Mesenchymal stem cell (in vitro differentiated cells and primary cell): ENCODE measurements at regions not wholly inside any gene's neighbourhood (a gene's known extent, or its start where the extent isn't known, plus 50 kb on each side); places are given as distances from the start of the nearest gene placed in this dataset.
"Not testable (repeated sequence)": the region's sequence is repeated elsewhere in the genome, so short reads cannot be mapped to it uniquely, and the experiment has no call there.

Source experiments
- DNase-seq: peaks from one replicate; pipeline ENCODE4 v3.0.0-alpha.2; 2013
- H2AFZ ChIP-seq: one replicate; pipeline ENCODE4 v1.6.1; 2013; ENCODE audit warnings: low read depth, mild to moderate bottlenecking, control low read depth, inconsistent platforms, low read length, moderate library complexity
- H2AK5ac ChIP-seq: 2 replicates; pipeline ENCODE4 v1.6.1; 2013; ENCODE audit warnings: low read length, moderate library complexity, mild to moderate bottlenecking, inconsistent platforms; ENCODE audit not compliant: severe bottlenecking
- H2BK120ac ChIP-seq: one replicate; pipeline ENCODE4 v1.6.1; 2013; ENCODE audit warnings: low read depth, mild to moderate bottlenecking, inconsistent platforms, low read length, moderate library complexity
- H2BK12ac ChIP-seq, 2 experiments: one replicate each; pipeline ENCODE4 v1.6.1; 2013; ENCODE audit warnings: inconsistent platforms in 2 of 2, low read length in 2 of 2, mild to moderate bottlenecking in 2 of 2, moderate library complexity in 2 of 2, control low read depth in 1 of 2
- H2BK15ac ChIP-seq: one replicate; pipeline ENCODE4 v1.6.1; 2013; ENCODE audit warnings: mild to moderate bottlenecking, low read depth, inconsistent platforms; ENCODE audit not compliant: poor library complexity, severe bottlenecking
- H2BK5ac ChIP-seq: 2 replicates; pipeline ENCODE4 v1.6.1; 2013; ENCODE audit warnings: low read depth, mild to moderate bottlenecking, low read length, control low read depth, inconsistent platforms; ENCODE audit not compliant: poor library complexity, severe bottlenecking
- H3K14ac ChIP-seq, 2 experiments: one replicate each; pipeline ENCODE4 v1.6.1; 2013; ENCODE audit warnings: inconsistent platforms in 2 of 2, low read length in 2 of 2, control low read depth in 1 of 2, mild to moderate bottlenecking in 1 of 2, moderate library complexity in 1 of 2
- H3K18ac ChIP-seq, 2 experiments: one replicate each; pipeline ENCODE4 v1.6.1; 2013; ENCODE audit warnings: inconsistent platforms in 2 of 2, low read length in 2 of 2, control low read depth in 1 of 2, low read depth in 1 of 2, mild to moderate bottlenecking in 1 of 2
- H3K23ac ChIP-seq, 2 experiments: one replicate each; pipeline ENCODE4 v1.6.1; 2013; ENCODE audit warnings: inconsistent platforms in 2 of 2, low read length in 2 of 2, mild to moderate bottlenecking in 2 of 2, moderate library complexity in 2 of 2, control low read depth in 1 of 2
- H3K27ac ChIP-seq: 2 replicates; pipeline ENCODE4 v1.5.1; 2013; ENCODE audit warnings: mild to moderate bottlenecking, moderate library complexity, low read length, control low read depth, inconsistent platforms; ENCODE audit not compliant: poor library complexity, severe bottlenecking
- H3K27me3 ChIP-seq, 2 experiments: 2 replicates each; pipeline versions ENCODE4 v1.6.1 to v1.7.0; 2013; ENCODE audit warnings: low read length in 2 of 2, mild to moderate bottlenecking in 2 of 2, moderate library complexity in 2 of 2, control low read depth in 1 of 2, inconsistent platforms in 1 of 2; ENCODE audit not compliant: control insufficient read depth in 1 of 2, insufficient read depth in 1 of 2
- H3K36me3 ChIP-seq, 2 experiments: 2 replicates each; pipeline versions ENCODE4 v1.6.1 to v1.7.0; 2013; ENCODE audit warnings: low read length in 2 of 2, control low read depth in 1 of 2, inconsistent platforms in 1 of 2, low read depth in 1 of 2, mild to moderate bottlenecking in 1 of 2; ENCODE audit not compliant: insufficient read depth in 2 of 2, control insufficient read depth in 1 of 2
- H3K4ac ChIP-seq, 2 experiments: one replicate each; pipeline ENCODE4 v1.6.1; 2013; ENCODE audit warnings: inconsistent platforms in 2 of 2, low read length in 2 of 2, mild to moderate bottlenecking in 2 of 2, moderate library complexity in 2 of 2, control low read depth in 1 of 2, low read depth in 1 of 2
- H3K4me1 ChIP-seq: 2 replicates; pipeline ENCODE4 v1.6.1; 2013; ENCODE audit warnings: low read depth, low read length, control low read depth; ENCODE audit not compliant: control insufficient read depth, insufficient read depth
- H3K4me2 ChIP-seq: 2 replicates; pipeline ENCODE4 v1.6.1; 2013; ENCODE audit warnings: low read length, mild to moderate bottlenecking, inconsistent platforms; ENCODE audit not compliant: poor library complexity, severe bottlenecking
- H3K4me3 ChIP-seq, 2 experiments: 2 replicates each; pipeline versions ENCODE4 v1.5.1 to v1.7.0; 2013; ENCODE audit warnings: low read length in 2 of 2, mild to moderate bottlenecking in 2 of 2, control low read depth in 1 of 2, low read depth in 1 of 2; ENCODE audit not compliant: insufficient read depth in 1 of 2
- H3K79me1 ChIP-seq: replicated peaks from 2 replicates; pipeline ENCODE4 v1.6.1; 2013; ENCODE audit warnings: mild to moderate bottlenecking, control low read depth, low read length, inconsistent platforms; ENCODE audit not compliant: poor library complexity, severe bottlenecking
- H3K9ac ChIP-seq: 2 replicates; pipeline ENCODE4 v1.7.0; 2013; ENCODE audit warnings: mild to moderate bottlenecking, low read length, moderate library complexity
- H3K9me3 ChIP-seq: 2 replicates; pipeline ENCODE4 v1.7.0; 2013; ENCODE audit warnings: mild to moderate bottlenecking, low read length; ENCODE audit not compliant: control insufficient read depth
- H4K8ac ChIP-seq: one replicate; pipeline ENCODE4 v1.6.1; 2013; ENCODE audit warnings: inconsistent platforms, mild to moderate bottlenecking, low read length, moderate library complexity
- H4K91ac ChIP-seq: one replicate; pipeline ENCODE4 v1.6.1; 2013; ENCODE audit warnings: mild to moderate bottlenecking, low read length, inconsistent platforms
- WGBS: methylation state at CpG from one replicate; pipeline ENCODE4 v1.1.7; 2013; ENCODE audit warnings: mixed read lengths; 5-methylcytosine and 5-hydroxymethylcytosine counted together

DNA sequence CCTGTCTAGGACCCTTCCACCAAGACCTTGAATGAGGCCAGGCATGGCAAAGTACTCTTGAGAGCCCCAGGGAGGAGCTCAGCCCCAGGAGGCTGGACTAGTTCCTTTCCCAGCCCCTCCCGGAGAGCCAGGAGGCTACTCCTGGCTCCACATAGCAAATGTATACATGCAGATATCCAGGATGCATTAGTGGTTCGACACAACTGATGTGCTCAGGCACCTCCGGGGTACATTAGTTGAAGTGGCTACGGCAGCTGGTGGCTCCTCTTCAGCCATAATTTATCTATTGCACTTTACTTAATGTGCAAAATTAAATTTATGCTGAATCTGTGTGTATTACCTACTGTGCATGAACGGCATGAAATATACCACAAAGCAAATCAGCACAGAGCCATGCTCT, 182.8 kb upstream of the MEIS1 start:
- Histone ChIP-seq H2BK5ac (no peak overlapping the region), H3K36me3 (no peaks in the 10 kb centered on the region), H3K4ac (no peak overlapping the region), H4K8ac (no peak overlapping the region), H3K4me1 (no peaks in the 10 kb centered on the region), H2BK15ac (no peak overlapping the region), H3K18ac (no peak overlapping the region), H2BK120ac (no peak overlapping the region), H3K79me1 (no peaks in the 10 kb centered on the region), H2BK12ac (no peak overlapping the region), H2AK5ac (no peak overlapping the region), H3K23ac (no peak overlapping the region), H3K9ac (no peak overlapping the region), H3K14ac (no peak overlapping the region), H3K9me3 (no peaks in the 10 kb centered on the region), H3K4me2 (no peak overlapping the region), H4K91ac (no peak overlapping the region), H3K27me3 (no peaks in the 10 kb centered on the region), H2AFZ (no peak overlapping the region), H3K4me3 (no peak overlapping the region), H3K27ac (no peak overlapping the region)
- DNase-seq: no peak
- WGBS: 89% methylated on average over 4 of the region's 5 CpGs

DNA sequence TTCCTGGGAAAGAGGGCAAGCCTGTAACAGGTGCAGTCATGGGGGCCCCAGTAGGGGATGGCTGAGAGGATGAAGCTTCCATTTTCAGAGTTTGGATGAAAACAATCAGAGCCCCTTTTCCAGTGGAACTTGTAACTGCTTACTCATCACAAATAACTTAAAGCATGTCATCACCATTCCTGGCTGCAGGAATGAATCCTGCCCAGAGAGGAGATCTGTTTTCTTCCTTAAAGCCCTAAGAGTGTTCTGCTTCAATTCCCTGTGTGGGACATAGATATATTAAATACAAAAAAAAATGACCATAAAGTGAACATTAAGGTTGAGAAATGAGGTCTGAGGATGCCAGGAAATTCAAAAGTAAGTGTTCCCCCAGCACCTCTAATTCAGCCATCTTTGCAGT, 183.4 kb upstream of the MEIS1 start:
- Histone ChIP-seq H3K18ac (no peak overlapping the region), H3K4ac (no peak overlapping the region), H4K8ac (no peak overlapping the region), H3K23ac (no peak overlapping the region), H2BK120ac (no peak overlapping the region), H2AFZ (no peak overlapping the region), H2BK12ac (no peak overlapping the region), H3K79me1 (no peaks in the 10 kb centered on the region), H3K4me2 (no peak overlapping the region), H4K91ac (no peak overlapping the region), H2BK5ac (no peak overlapping the region), H3K9ac (no peak overlapping the region), H3K27ac (no peak overlapping the region), H3K14ac (no peak overlapping the region), H3K36me3 (no peaks in the 10 kb centered on the region), H2AK5ac (no peak overlapping the region), H3K4me3 (no peak overlapping the region), H3K27me3 (no peaks in the 10 kb centered on the region), H3K4me1 (no peaks in the 10 kb centered on the region), H2BK15ac (no peak overlapping the region), H3K9me3 (no peaks in the 10 kb centered on the region)
- no peak for DNase-seq

DNA sequence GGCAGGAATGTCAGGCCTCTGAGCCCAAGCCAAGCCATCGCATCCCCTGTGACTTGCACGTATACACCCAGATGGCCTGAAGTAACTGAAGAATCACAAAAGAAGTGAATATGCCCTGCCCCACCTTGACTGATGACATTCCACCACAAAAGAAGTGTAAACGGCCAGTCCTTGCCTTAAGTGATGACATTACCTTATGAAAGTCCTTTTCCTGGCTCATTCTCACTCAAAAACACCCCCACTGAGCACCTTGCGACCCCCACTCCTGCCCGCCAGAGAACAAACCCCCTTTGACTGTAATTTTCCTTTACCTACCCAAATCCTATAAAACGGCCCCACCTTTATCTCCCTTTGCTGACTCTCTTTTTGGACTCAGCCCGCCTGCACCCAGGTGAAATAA, 185.8 kb upstream of the MEIS1 start:
- not testable (repeated sequence) for H2BK120ac ChIP-seq, H2AK5ac ChIP-seq, H3K18ac ChIP-seq, H3K36me3 ChIP-seq, H2BK15ac ChIP-seq, H3K27me3 ChIP-seq, H4K91ac ChIP-seq, H3K4me3 ChIP-seq, H3K23ac ChIP-seq, H2AFZ ChIP-seq, H3K4ac ChIP-seq, H2BK12ac ChIP-seq, H3K27ac ChIP-seq, H3K4me2 ChIP-seq, DNase-seq, H2BK5ac ChIP-seq, H3K9ac ChIP-seq, H3K9me3 ChIP-seq, H3K79me1 ChIP-seq, H3K4me1 ChIP-seq, H3K14ac ChIP-seq, H4K8ac ChIP-seq
- 69% methylated on average over 3 of the region's 7 CpGs for WGBS

DNA sequence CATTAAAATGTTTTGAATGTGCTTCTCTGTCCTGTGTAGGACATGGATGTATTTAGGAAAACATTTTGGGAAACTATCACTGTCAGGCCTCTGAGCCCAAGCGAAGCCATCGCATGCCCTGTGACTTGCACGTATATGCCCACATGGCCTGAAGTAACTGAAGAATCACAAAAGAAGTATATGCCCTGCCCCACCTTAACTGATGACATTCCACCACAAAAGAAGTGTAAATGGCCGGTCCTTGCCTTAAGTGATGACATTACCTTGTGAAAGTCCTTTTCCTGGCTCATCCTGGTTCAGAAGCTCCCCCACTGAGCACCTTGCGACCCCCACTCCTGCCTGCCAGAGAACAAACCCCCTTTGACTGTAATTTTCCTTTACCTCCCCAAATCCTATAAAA, 191.1 kb upstream of the MEIS1 start:
- not testable (repeated sequence) for H2BK15ac ChIP-seq, H2BK120ac ChIP-seq, H3K4me2 ChIP-seq, H4K91ac ChIP-seq, H3K23ac ChIP-seq, H3K4me1 ChIP-seq, H3K9ac ChIP-seq, H3K4ac ChIP-seq, H3K79me1 ChIP-seq, H2AK5ac ChIP-seq, H3K4me3 ChIP-seq, H3K27ac ChIP-seq, H2BK5ac ChIP-seq, H2BK12ac ChIP-seq, H3K36me3 ChIP-seq, H4K8ac ChIP-seq, H2AFZ ChIP-seq, H3K14ac ChIP-seq, H3K18ac ChIP-seq, DNase-seq, H3K9me3 ChIP-seq
- WGBS: 64% methylated on average over 5 of the region's 5 CpGs
- H3K27me3 ChIP-seq: peaks cover 0 to 13% of the 10 kb centered on the region in 2 experiments
